C4-2B (cell line): ENCODE measurements at regions not wholly inside any gene's neighbourhood (a gene's known extent, or its start where the extent isn't known, plus 50 kb on each side); places are given as distances from the start of the nearest gene placed in this dataset.

ENCODE experiments used
- ZFX ChIP-seq: fragments of 450-650 bp; IDR thresholded peaks from 2 replicates; pipeline ENCODE4 v1.6.1; 2017
- TF ChIP-seq, protein P1 (sequence below): fragments of 450-650 bp; conservative IDR thresholded peaks from 2 replicates; pipeline ENCODE4 v1.5.1; 2017; ENCODE audit warnings: mild to moderate bottlenecking

DNA sequence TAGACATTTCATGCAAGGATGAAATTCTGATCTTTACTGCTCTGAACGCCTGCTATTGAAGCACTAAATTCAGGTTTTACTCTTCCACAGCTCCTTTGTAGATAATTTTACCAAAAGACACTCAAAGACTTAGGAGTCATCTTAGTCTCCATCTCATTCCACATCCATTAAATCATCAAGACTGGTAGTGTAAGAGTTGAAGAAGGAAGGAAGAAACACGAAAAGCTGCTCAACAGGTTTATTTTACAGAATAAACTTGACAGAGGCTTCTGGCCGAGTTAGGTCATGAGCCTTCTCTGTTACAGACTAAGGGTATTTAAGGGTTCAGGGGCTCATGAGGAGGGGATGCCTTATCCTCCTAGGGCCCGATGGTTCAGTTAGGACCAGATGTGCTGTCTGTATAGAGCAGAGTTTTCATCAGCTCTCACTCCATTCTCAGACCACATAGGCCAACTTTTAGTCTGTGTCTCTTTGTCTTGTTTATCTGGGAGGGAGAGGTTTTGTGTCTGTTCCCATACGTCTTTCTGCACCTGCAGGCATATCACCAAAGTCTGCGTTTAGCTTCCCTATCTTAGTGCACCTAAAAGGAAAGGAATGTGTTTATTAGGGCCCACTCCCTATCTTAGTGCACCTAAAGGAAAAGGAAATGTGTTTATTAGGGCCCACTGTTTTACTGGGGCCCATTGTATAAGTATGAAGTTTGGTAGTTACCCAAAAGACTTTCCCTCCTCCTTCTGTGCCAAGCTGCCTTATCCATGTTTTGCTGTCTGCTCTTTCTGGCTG lies 57.4 kb upstream of the RGS18 start:
- TF ChIP-seq ZFX: no peak
- TF ChIP-seq, protein P1, sequence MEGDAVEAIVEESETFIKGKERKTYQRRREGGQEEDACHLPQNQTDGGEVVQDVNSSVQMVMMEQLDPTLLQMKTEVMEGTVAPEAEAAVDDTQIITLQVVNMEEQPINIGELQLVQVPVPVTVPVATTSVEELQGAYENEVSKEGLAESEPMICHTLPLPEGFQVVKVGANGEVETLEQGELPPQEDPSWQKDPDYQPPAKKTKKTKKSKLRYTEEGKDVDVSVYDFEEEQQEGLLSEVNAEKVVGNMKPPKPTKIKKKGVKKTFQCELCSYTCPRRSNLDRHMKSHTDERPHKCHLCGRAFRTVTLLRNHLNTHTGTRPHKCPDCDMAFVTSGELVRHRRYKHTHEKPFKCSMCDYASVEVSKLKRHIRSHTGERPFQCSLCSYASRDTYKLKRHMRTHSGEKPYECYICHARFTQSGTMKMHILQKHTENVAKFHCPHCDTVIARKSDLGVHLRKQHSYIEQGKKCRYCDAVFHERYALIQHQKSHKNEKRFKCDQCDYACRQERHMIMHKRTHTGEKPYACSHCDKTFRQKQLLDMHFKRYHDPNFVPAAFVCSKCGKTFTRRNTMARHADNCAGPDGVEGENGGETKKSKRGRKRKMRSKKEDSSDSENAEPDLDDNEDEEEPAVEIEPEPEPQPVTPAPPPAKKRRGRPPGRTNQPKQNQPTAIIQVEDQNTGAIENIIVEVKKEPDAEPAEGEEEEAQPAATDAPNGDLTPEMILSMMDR: no peak
